ENCODE measurements at regions not wholly inside any gene's neighbourhood (a gene's known extent, or its start where the extent isn't known, plus 50 kb on each side); places are given as distances from the start of the nearest gene placed in this dataset.

DNA sequence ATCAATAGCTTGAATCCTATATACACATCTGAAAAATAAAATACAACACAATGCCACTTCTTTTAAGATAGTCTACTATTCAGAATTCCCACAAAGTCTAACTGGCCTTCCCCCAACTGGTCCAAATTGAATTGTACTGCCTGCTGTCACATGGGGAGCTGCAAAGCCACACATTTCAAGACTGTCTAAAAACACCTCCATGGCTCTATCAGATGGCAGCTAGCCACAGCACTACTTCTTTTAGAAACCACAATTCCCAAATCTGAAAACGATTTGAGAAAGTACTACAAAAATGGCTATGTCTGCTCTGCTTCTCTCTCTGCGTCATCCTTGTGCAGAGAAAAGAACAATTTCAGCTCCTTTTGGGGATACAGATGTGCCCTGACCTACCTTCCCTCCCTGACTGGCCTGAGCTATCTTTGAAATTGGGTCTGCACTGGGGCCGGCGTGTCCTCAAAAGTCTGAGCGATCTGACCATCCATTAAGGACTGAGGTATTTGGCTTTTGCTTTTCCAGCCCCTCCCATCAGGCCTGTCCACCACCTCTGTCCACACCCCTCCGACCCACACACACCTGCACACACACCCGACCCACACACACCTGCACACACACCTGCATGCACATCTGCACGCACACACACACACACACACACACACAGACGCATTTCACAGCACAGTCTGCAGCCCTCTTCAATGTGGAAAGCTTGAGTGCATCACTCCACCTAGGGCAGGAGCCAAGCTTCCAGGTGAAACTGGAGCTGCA is 68.6 kb upstream of the IPO5 start:
- Histone ChIP-seq H2BK20ac (ENCODE audit: low read length) (no peak overlapping the region), H3K79me1 (ENCODE audit: low read depth, low read length) (no peaks in the 10 kb centered on the region), H3K23me2 (ENCODE audit: low read depth, low read length) (no peaks in the 10 kb centered on the region), H2AFZ (ENCODE audit: low read length) (no peak overlapping the region), H3K9ac (replicated peaks in 1 of 4; ENCODE audit: extremely low read depth in 1 of 4, low read depth in 3 of 4, low read length in 3 of 4) (no peak overlapping the region), H4K8ac (ENCODE audit: extremely low read depth, insufficient read depth, low read length) (no peak overlapping the region), H2BK120ac (replicated peaks; ENCODE audit: low read depth, low read length) (no peak overlapping the region), H3K56ac (replicated peaks; ENCODE audit: insufficient read length, low read depth, low read length) (no peak overlapping the region), H3K23ac (ENCODE audit: insufficient read length) (no peak overlapping the region), H3K14ac (ENCODE audit: insufficient read length) (no peak overlapping the region), H2BK12ac (ENCODE audit: low read depth, low read length) (no peak overlapping the region), H4K20me1 (replicated peaks in 1 of 2; ENCODE audit: control insufficient read depth in 1 of 2, insufficient read depth in 2 of 2, low read length in 2 of 2) (no peaks in the 10 kb centered on the region), H3K36me3 (ENCODE audit: control insufficient read depth in 2 of 4, insufficient read depth in 4 of 4, low read length in 3 of 4) (no peaks in the 10 kb centered on the region), H3K4me1 (replicated peaks in 1 of 4; ENCODE audit: control insufficient read depth in 3 of 4, insufficient read depth in 4 of 4, low read length in 3 of 4) (peaks cover 0 to 1% (median under 1%) of the 10 kb centered on the region in 4 experiments; a peak in 3 of 7 replicates), H3K79me2 (ENCODE audit: control insufficient read depth in 1 of 2, insufficient read depth in 2 of 2, low read length in 2 of 2) (no peaks in the 10 kb centered on the region), H3K27me3 (replicated peaks in 1 of 4; ENCODE audit: control insufficient read depth in 3 of 4, extremely low read depth in 1 of 4, insufficient read depth in 3 of 4, low read length in 3 of 4) (peaks cover 0 to 1% (median 0%) of the 10 kb centered on the region in 4 experiments; a peak in 1 of 7 replicates), H3K27ac (ENCODE audit: low read depth, low read length) (no peak overlapping the region), H2BK15ac (ENCODE audit: low read length) (no peak overlapping the region), H4K91ac (replicated peaks; ENCODE audit: insufficient read length, low read length) (no peak overlapping the region), H2BK5ac (ENCODE audit: low read depth, low read length) (no peak overlapping the region), H2AK5ac (ENCODE audit: low read depth, low read length) (no peak overlapping the region), H3K4me3 (ENCODE audit: extremely low read depth in 1 of 4, insufficient read depth in 2 of 4, low read depth in 3 of 4, low read length in 4 of 4) (no peak overlapping the region), H4K5ac (ENCODE audit: insufficient read length, low read depth, low read length) (no peak overlapping the region), H3K4me2 (ENCODE audit: insufficient read depth in 1 of 2, low read depth in 2 of 2, low read length in 2 of 2) (no peak overlapping the region), H3K18ac (ENCODE audit: extremely low read depth, low read length) (no peak overlapping the region), H3K4ac (replicated peaks; ENCODE audit: insufficient read length, low read depth, low read length) (no peak overlapping the region), H3K9me3 (ENCODE audit: insufficient read depth in 2 of 2, low read depth in 1 of 2, low read length in 1 of 2) (no peaks in the 10 kb centered on the region)
- ChIA-PET CTCF (ENCODE audit: partially characterized antibody) (interaction anchor here (0.7 to 4.8 kb wide), 5 partner anchors 9 to 983 kb away, joined by 3 to 27 read pairs (median 3); no protein-coding TSS in a partner anchor), POLR2A (ENCODE audit: partially characterized antibody) (no interaction called here)
- FAIRE-seq = no peak
- DNase-seq (ENCODE audit: low read depth in 1 of 2, low spot score in 2 of 2) = no peak
- 86% methylated on average over 9 of the region's 9 CpGs; no CpG with 5 or more reads in 1 of the 2 experiments for WGBS, 2 experiments (ENCODE audit: extremely low coverage in 1 of 2, insufficient coverage in 1 of 2, insufficient read length in 1 of 2, insufficient replicate concordance in 2 of 2, low coverage in 1 of 2, low lambda C conversion rate in 2 of 2, missing lambda C conversion rate in 1 of 2)
- no peak for TF ChIP-seq POLR2AphosphoS5 (IDR thresholded peaks at IDR 0.05; ENCODE audit: low read depth, low read length)
- no peak for TF ChIP-seq TAF1 (IDR thresholded peaks at IDR 0.05; ENCODE audit: low read depth, low read length)
- TF ChIP-seq GTF2F1 (IDR thresholded peaks at IDR 0.05; ENCODE audit: borderline replicate concordance, low read depth, low read length) = no peak
- no peak for TF ChIP-seq HDAC2 (IDR thresholded peaks at IDR 0.05; ENCODE audit: borderline replicate concordance in 1 of 2, low read depth in 2 of 2, low read length in 2 of 2)
- no peak for TF ChIP-seq SAP30 (IDR thresholded peaks at IDR 0.05; ENCODE audit: insufficient read depth, insufficient replicate concordance, low read length)
- no peak for TF ChIP-seq POLR2A (IDR thresholded peaks at IDR 0.05; ENCODE audit: control extremely low read depth in 1 of 2, low read depth in 2 of 2, low read length in 2 of 2)
- TF ChIP-seq, protein P1, sequence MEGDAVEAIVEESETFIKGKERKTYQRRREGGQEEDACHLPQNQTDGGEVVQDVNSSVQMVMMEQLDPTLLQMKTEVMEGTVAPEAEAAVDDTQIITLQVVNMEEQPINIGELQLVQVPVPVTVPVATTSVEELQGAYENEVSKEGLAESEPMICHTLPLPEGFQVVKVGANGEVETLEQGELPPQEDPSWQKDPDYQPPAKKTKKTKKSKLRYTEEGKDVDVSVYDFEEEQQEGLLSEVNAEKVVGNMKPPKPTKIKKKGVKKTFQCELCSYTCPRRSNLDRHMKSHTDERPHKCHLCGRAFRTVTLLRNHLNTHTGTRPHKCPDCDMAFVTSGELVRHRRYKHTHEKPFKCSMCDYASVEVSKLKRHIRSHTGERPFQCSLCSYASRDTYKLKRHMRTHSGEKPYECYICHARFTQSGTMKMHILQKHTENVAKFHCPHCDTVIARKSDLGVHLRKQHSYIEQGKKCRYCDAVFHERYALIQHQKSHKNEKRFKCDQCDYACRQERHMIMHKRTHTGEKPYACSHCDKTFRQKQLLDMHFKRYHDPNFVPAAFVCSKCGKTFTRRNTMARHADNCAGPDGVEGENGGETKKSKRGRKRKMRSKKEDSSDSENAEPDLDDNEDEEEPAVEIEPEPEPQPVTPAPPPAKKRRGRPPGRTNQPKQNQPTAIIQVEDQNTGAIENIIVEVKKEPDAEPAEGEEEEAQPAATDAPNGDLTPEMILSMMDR (IDR thresholded peaks at IDR 0.05; ENCODE audit: control extremely low read depth in 1 of 3, insufficient read depth in 1 of 3, low read depth in 1 of 3, low read length in 3 of 3) = no peak
- TF ChIP-seq ASH2L (IDR thresholded peaks at IDR 0.05; ENCODE audit: low read length) = no peak
- no peak for TF ChIP-seq NANOG (IDR thresholded peaks at IDR 0.05; ENCODE audit: insufficient read depth, low read depth, low read length, poor library complexity, severe bottlenecking)
- no peak for TF ChIP-seq EZH2 (IDR thresholded peaks at IDR 0.05; ENCODE audit: low read depth, low read length, severe bottlenecking)
